Breast epithelium (tissue), 3 donors: ENCODE measurements at regions not wholly inside any gene's neighbourhood (a gene's known extent, or its start where the extent isn't known, plus 50 kb on each side); places are given as distances from the start of the nearest gene placed in this dataset.

Experiments
- CTCF ChIP-seq, 3 donors: fragments of 450-650 bp; IDR thresholded peaks; one replicate each; pipeline ENCODE4 v1.5.1; 2016 to 2017; ENCODE audit warnings: antibody characterized with exemption in 3 of 3, mild to moderate bottlenecking in 3 of 3, moderate library complexity in 3 of 3
- POLR2A ChIP-seq: fragments of 450-650 bp; IDR thresholded peaks from one replicate; pipeline ENCODE4 v1.6.1; 2016; ENCODE audit warnings: antibody characterized with exemption, mild to moderate bottlenecking, moderate library complexity
- POLR2AphosphoS5 ChIP-seq, 3 donors: sonication (generic); formaldehyde crosslinking; IDR thresholded peaks; one replicate each; pipeline ENCODE4 v1.6.1; 2017; ENCODE audit warnings: antibody characterized with exemption in 3 of 3

GRCh38 chr1:93770640-93771039 lies 89.0 kb upstream of the BCAR3 start:
- TF ChIP-seq POLR2A, result no peak
- no peak for TF ChIP-seq CTCF (IDR thresholded peaks at IDR 0.05)
- TF ChIP-seq POLR2AphosphoS5 (IDR thresholded peaks at IDR 0.05), result no peak
